Gastroesophageal sphincter (tissue), 3 donors: ENCODE measurements at regions not wholly inside any gene's neighbourhood (a gene's known extent, or its start where the extent isn't known, plus 50 kb on each side); places are given as distances from the start of the nearest gene placed in this dataset.

ENCODE experiments used
- CTCF ChIP-seq, 4 experiments: fragments of 200-600 bp in 2 of 4; fragments of 450-650 bp in 2 of 4; sonication (generic) in 1 of 4; IDR thresholded peaks; one replicate each; pipeline ENCODE4 v1.5.1; 2017 to 2019; ENCODE audit warnings: antibody characterized with exemption in 4 of 4, mild to moderate bottlenecking in 2 of 4, moderate library complexity in 2 of 4
- EP300 ChIP-seq: sonication (generic); formaldehyde crosslinking; IDR thresholded peaks from one replicate; pipeline ENCODE4 v1.6.1; 2017; ENCODE audit warnings: antibody characterized with exemption, mild to moderate bottlenecking
- POLR2A ChIP-seq, 2 donors: fragments of 450-650 bp; IDR thresholded peaks; one replicate each; pipeline ENCODE4 v1.6.1; 2017; ENCODE audit warnings: antibody characterized with exemption in 2 of 2, mild to moderate bottlenecking in 2 of 2, moderate library complexity in 1 of 2
- POLR2AphosphoS5 ChIP-seq: sonication (generic); formaldehyde crosslinking; IDR thresholded peaks from one replicate; pipeline ENCODE4 v1.6.1; 2017; ENCODE audit warnings: antibody characterized with exemption

GRCh38 chr3:168653255-168653654 is 557.5 kb upstream of the GOLIM4 start:
- TF ChIP-seq CTCF (IDR thresholded peaks at IDR 0.05) (no peak), POLR2A (IDR thresholded peaks at IDR 0.05) (no peak), EP300 (no peak), POLR2AphosphoS5 (no peak)
